GM21447 (cell line): ENCODE measurements at regions not wholly inside any gene's neighbourhood (a gene's known extent, or its start where the extent isn't known, plus 50 kb on each side); places are given as distances from the start of the nearest gene placed in this dataset.
"Not testable (repeated sequence)": the region's sequence is repeated elsewhere in the genome, so short reads cannot be mapped to it uniquely, and the experiment has no call there.

Experiments used
- ATAC-seq: cut with Tn5 transposase; IDR thresholded peaks from one replicate; pipeline ENCODE4 v1.9.1; 2021; ENCODE audit not compliant: unreplicated experiment

DNA sequence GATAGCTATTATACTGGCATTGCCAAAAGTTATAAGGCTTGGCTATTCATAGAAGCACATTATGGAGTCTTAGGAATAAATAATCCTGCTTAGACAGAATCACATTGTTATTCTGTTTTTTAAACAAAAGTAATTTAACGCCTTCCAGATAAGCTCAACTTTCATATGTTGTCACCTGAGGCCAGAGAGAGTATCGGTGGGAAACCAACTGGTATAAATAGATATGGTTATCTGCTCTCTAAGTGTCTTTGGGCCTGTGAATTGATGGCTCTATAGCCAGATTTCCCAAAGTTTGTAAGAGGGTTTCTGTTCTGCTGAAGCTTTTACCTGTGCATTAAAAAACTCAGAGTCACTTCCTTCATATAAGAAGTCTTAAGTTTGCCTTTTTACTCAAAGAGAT lies 1449.4 kb downstream of the CDH11 start:
- no peak for ATAC-seq

DNA sequence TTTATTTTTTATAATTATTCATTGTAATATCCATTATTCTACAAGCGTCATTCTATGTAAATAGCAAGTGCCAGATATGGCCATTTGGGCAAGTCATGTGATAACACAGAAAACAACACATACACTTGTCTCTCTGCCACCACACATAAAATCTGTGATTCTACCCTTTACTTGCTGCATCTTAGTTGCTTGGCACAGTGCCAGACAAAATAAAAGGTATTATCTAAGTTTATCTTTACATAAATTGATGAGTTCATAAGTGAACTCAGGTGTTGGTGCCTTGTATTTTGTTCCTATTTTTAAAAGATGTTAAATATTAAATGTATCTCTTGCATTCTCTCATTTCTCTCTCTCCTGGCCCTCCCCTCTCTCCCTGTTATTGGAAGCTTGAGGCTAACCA lies 1458.7 kb downstream of the CDH11 start:
- ATAC-seq = no peak

- no peak for ATAC-seq
These were observed 1466.0 kb downstream of the CDH11 start for GRCh38 chr16:63655846-63656245.

DNA sequence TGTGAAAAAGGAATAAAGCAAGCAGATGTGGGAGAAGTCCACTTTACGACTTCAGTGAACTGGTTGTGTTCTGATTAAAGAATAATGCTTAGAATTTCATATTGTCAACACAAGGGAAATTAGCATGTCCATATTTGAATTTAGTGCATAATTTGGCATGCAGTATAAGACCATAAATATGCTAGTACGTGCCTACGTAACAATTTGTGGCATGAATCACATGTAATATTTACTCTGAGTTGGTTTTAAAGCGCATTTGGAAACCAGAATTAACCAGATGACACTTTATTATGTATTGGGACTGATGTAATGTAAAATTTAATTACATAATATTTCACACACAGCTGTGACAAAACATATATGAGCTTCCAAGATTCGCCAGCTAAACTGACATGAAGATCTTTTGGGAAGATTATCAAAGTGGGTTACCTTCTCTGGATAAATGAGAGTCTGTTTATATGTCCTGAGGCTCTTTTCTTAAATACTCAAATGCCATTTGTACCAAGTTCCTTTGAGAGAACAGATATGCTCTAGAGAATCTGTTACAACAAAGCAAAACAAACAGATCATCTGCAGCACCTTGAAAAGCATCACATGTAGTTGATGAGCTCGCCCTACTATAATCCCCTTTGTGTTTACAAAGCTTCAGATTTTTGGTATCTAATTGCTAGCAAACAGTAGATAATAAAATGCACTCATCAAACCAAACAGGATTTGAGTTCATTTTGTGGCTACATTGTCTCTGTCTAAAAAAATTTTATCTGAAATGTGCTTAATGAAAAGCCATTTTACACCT lies 1468.6 kb downstream of the CDH11 start:
- no peak for ATAC-seq

DNA sequence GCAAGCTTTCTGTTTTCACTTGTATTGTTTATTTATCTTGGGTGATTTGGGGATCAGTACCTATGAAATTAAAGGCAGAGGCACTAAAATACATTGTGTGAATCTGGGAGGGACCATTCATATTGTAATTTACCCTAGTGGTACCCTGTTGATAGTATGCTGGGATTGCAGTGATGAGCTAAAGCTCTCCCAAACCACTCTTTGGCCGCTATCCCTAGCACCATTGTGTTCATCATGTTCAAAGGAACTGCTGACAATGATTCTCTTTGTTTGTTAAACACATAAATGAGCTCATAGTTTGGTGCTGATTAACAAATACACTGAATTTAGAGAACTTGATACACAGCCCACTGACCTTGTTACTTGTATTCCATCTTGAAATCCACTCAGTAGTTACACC lies 1469.8 kb downstream of the CDH11 start:
- no peak for ATAC-seq

GRCh38 chr16:63650550-63650949 lies 1471.3 kb downstream of the CDH11 start:
- no peak for ATAC-seq

DNA sequence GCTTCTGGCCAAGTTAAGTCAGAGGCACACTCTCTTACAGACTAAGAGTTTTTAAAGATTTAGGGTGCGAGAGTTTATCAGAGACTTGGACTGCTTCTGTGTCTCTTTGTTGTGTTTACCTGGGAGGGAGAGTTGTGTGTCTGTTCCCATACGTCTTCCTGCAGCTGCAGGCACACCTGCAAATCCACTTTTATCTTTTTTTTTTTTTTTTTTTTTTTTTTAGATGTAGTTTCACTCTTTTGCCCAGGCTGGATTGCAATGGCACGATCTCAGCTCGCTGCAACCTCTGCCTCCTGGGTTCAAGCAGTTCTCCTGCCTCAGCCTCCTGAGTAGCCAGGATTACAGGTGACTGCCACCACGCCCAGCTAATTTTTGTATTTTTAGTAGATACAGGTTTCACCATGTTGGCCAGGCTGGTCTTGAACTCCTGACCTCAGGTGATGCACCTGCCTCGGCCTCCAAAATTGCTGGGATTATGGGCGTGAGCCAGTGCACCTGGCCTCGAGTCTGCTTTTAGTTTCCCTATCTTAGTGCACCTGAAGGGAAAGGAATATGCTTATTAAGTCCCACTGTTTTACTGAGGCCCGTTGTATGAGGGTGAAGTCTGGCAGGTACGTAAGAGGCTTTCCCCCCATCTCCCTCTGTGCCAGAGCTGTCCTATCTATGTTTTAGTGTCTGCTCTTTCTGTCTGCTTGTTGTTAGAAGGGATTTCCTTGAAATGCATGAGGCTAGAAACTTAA lies 1488.0 kb downstream of the CDH11 start:
- not testable (repeated sequence) for ATAC-seq

- ATAC-seq = no peak
These were observed 1492.6 kb downstream of the CDH11 start for GRCh38 chr16:63629272-63629671.

DNA sequence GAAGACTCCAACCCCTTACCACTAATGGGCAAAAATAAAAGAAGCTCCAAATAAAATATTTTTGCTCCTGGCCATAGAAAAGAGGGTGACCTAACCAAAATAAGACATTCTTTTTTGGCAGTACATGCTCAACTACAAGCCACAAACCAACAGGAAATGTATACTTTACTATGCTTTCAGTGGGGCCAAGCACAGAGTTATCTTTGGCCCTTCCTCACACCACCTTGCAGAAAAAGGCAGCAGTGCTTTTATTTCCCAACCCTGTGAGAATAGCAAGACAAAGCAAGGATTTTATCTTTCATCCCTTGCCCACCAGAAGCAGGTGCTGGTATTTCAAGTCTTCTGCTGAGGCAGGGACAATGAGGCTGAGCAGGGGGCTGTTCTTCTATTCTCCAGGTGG lies 1493.1 kb downstream of the CDH11 start:
- no peak for ATAC-seq

DNA sequence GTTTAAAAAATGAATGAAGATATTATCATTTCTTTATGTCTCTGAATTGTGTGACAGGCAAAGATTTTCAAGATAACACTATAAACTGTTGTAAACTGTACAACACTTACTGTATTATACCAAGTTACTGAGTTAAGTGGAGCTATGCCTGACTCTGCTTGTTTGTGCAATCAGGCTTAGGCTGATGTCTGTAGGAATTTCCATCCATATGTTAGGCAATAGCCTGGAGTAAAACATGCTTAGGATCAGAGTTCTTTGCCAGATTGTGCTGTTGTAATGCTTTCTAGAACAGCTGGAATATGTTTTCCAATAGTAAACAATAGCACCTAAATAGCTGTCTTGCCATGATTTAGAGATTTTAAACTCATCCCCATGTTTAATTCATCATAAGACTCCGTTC lies 1496.7 kb downstream of the CDH11 start:
- no peak for ATAC-seq

DNA sequence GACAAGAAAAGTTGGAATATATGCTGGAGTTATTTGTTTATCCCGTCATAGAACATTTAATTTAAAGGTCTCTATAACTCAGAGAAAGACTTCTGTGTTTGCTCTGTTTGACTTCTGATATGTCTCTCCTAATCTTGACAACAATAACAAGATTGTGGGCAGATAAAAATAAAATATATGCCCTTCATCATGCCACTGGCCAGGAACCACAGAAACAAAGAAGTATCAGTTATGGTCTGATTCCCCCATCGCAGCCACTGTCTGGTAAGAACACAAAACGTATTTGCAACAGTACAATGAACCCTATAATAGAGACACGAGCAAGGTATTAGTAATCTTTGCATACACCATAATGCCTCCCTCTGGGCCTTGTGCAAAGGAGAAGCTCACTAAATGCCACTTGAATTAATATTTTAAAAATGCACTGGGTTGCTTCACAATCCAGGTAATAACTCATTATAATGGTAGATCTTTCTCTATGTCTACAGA lies 1498.3 kb downstream of the CDH11 start:
- ATAC-seq = no peak

- no peak for ATAC-seq
These were observed 1502.9 kb downstream of the CDH11 start for GRCh38 chr16:63618896-63619485.

- no peak for ATAC-seq
These were observed 1503.7 kb downstream of the CDH11 start for GRCh38 chr16:63617990-63618763.

DNA sequence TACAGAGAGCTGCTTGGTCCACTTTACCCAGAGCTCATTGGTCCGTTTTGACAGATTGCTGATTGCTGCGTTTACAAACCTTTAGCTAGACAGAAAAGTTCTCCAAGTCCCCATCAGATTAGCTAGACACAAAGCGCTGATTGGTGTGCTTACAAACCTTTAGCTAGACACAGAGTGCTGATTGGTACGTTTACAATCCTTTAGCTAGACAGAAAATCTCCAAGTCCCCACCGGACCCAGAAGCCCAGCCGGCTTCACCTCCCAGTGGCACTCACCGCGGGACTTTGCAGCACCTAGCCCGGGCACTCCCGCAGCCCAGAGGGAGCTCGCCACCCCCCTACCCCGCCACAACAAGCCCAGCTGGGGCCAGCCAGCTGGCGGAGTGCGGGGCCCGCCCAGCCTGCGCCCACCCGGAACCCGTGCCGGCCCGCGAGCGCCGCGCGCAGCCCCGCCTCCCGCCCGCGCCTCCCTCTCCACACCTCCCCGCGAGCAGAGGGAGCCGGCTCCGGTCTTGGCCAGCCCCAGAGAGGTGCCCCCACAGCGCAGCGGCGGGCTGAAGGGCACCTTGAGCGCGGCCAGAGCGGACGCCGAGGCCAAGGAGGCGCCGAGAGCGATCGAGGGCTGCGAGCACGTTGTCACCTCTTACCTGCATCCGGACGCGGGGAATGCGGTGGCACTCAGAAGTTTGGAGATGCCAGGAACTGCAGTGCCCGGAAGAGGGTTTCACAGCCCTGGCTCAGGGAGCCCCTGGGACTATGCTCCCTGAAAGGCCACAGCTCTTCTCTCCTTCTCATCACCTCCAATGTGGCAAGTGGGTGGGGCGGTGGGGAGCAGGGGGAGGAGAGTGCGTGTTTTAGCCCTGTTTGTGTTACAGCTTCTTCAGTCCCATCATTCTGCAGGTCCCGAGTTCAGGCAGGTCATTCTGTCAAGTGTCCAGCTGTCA lies 1504.5 kb downstream of the CDH11 start:
- no peak for ATAC-seq

- ATAC-seq = no peak
These were observed 1507.4 kb downstream of the CDH11 start for GRCh38 chr16:63614429-63614828.

- no peak for ATAC-seq
These were observed 1508.2 kb downstream of the CDH11 start for GRCh38 chr16:63613701-63614100.

DNA sequence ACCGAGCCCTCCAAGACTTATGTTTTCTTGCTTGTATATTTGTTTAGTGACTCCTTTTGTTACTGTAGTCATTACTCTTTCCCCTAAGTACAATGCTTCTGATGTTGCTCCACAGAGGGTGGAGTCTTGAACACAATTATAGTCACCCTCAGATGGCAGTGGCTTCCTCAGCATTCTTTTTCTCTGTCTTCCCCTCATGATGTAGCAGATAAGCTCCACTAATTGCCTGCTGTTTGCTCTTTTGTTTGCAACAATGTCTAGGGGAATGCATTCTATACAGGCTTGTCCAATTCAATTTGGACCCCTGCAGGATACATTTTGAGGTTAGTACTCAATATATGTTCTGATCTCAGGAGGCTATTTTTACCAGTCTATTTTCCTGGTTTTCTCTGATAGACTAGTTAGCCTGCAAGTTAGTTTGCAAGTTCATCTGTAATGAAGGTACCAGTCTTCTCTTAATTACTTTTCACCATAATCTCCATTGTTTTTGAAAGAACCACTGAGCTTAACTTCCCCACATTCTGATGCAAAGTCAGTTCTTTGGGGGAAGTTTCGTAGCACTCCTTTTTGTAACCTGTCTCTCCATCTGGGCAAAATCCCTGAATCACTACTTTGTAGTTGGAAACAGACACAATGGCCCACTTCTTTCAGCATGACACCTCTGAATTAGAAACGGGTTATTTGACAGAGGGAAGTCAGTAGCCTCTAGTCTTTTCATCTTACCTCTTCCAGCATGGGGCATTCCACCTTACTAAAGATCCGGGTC lies 1509.2 kb downstream of the CDH11 start:
- no peak for ATAC-seq

DNA sequence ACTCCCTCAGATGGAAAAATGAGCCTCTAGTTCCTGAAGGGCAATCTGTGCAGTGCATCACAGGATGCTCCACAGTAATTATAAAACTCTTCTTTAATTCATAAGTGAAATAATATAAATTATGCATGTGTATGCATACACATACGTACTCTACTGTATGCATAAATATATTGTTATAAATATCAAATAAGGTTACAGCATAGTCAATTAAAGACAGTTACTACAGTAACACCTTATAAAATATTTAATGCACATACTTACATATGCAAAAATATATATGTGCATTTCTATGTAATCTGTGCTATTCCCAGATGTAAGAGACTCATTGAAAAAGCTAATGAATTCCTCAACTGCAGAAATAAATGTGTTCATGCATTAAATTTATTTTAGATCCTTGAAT lies 1515.1 kb downstream of the CDH11 start:
- no peak for ATAC-seq

DNA sequence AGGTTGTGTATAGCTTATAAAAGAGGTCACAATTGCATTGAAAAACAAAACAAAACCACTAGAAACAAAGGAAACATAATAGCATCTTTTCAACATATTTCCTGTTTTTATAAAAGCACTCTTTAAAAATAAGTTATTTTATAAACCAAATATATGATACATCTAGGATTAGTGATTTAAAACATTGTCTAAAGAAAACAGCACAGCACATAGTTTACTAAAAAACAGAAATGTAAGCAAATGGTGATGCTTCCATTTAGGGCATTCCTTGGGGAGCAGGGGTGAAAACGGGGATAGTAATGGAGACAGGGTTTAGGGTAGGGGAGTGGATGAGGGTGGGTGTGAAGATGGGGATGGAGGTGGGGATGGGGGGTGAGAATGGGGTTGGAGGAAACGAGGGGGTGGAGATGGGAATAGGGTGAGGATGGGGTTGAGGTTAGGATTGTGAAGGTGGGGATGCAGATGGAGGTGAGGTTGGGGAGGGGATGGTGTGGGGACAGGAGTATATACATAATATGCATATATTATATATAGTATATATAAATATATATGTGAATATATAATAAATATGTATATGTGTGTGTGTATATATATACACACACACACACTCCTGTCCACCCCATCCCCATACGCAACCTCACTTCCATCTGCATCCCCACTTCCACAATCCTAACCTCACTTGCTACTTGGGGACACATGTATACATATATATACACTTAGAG lies 1519.5 kb downstream of the CDH11 start:
- ATAC-seq = no peak
